ENCODE measurements at regions not wholly inside any gene's neighbourhood (a gene's known extent, or its start where the extent isn't known, plus 50 kb on each side); places are given as distances from the start of the nearest gene placed in this dataset.
A peak's percentile ranks its signal among the peaks of the same experiment; 100 is the strongest.

- Histone ChIP-seq H3K27ac (peak overlapping the region; percentile 99), H3K27me3 (no peaks in the 10 kb centered on the region), H3K4me3 (peak overlapping the region; percentile 80), H3K4me1 (peaks cover 32% of the 10 kb centered on the region), H3K9ac (ENCODE audit: low read depth in 2 of 2, low read length in 2 of 2) (peak overlapping the region; percentile 97 to 99), H3K9me3 (no peaks in the 10 kb centered on the region), H3K36me3 (no peaks in the 10 kb centered on the region)
- intact Hi-C loops (cut with DNase I), result no loop called here
- TF ChIP-seq, protein P1, sequence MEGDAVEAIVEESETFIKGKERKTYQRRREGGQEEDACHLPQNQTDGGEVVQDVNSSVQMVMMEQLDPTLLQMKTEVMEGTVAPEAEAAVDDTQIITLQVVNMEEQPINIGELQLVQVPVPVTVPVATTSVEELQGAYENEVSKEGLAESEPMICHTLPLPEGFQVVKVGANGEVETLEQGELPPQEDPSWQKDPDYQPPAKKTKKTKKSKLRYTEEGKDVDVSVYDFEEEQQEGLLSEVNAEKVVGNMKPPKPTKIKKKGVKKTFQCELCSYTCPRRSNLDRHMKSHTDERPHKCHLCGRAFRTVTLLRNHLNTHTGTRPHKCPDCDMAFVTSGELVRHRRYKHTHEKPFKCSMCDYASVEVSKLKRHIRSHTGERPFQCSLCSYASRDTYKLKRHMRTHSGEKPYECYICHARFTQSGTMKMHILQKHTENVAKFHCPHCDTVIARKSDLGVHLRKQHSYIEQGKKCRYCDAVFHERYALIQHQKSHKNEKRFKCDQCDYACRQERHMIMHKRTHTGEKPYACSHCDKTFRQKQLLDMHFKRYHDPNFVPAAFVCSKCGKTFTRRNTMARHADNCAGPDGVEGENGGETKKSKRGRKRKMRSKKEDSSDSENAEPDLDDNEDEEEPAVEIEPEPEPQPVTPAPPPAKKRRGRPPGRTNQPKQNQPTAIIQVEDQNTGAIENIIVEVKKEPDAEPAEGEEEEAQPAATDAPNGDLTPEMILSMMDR (IDR thresholded peaks at IDR 0.05), result no peak
- DNase-seq, result no peak
These were observed 76.4 kb upstream of the PPARA start for GRCh38 chr22:46073683-46074504.

DNA sequence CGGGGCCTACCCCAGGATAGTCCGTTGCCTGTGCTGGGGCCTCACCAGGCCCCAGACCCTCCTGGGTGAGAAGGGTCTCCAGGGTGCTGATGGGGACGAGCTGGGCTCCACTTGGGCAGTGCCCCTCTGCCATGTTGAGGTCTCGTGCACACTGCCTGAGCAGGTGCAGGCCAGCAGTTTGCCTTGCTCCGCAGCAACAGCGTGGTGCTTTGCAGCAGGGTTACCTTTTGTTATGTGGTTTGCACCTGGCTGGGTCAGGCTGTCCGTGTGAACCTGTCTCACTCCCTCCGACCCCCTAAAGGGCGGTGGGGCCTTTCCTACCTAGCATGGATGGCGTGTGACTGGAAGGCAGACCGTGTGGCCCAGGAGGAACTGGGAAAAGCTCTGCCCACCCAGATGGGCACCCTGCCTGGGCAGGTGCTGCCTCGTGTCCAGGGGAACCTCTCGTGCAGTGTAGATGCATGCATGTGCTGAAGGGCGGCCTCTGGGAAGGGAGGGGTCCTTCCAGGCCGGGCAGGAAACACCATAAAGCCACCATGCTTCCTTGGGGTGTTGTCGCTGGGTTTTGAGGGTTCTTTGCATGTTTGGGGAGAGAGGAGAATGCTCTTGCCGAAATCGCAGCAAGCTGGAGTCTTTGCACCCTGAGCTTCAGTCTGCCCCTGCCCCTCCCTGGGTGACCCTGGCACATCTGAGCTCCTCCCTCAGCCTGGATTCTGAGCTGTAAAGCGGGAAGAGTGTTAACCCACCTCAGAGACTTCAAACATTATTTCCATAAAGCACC is 75.4 kb upstream of the PPARA start:
- H3K9me3 ChIP-seq, result no peaks in the 10 kb centered on the region
- peaks cover 32% of the 10 kb centered on the region for H3K4me1 ChIP-seq
- H3K9ac ChIP-seq (ENCODE audit: low read depth in 2 of 2, low read length in 2 of 2), result peak overlapping the region; percentile 97 to 99
- H3K36me3 ChIP-seq, result no peaks in the 10 kb centered on the region
- H3K27me3 ChIP-seq, result no peaks in the 10 kb centered on the region
- TF ChIP-seq, protein P1 (IDR thresholded peaks at IDR 0.05), result no peak
- no peak for DNase-seq
- H3K4me3 ChIP-seq, result peak overlapping the region; percentile 80
- peak overlapping the region; percentile 99 for H3K27ac ChIP-seq
- intact Hi-C loops (cut with DNase I), result no loop called here

DNA sequence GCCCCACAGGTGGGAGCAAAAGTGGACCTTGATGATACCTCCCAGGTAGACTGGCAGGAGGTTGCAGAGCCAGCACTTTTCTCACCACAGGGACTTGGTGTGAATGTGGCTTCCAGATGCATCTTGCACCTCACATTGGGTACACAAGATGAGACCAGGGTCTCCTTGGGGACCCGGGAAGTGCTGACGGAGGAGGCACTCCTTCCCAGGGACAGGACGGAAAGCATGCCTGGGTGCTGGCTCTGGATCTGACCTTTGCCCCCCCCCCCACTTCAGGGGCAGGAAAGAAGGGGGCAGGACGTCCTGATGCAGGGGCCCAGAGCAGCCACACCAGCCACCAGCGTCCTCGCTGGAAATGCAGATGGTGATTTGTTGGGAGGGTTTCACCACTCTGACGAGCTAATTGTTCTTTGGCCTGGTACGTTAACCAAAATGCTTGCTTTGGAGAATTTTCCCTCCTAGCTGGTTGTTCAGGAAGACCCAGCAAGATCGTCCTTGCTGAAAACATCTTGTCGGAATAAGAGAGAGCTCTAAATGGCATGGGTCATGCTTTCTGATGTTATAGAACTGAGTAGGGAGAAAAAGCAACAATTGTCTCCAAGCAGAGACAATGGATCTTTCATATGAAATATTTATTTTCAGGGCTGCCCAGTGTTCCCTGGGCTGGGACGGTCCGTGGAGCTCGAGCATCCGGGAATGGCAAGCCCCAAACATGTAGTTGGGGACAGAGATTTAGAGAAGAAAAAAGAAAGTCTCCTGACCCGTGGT is 74.4 kb upstream of the PPARA start:
- DNase-seq, result no peak
- no peaks in the 10 kb centered on the region for H3K36me3 ChIP-seq

DNA sequence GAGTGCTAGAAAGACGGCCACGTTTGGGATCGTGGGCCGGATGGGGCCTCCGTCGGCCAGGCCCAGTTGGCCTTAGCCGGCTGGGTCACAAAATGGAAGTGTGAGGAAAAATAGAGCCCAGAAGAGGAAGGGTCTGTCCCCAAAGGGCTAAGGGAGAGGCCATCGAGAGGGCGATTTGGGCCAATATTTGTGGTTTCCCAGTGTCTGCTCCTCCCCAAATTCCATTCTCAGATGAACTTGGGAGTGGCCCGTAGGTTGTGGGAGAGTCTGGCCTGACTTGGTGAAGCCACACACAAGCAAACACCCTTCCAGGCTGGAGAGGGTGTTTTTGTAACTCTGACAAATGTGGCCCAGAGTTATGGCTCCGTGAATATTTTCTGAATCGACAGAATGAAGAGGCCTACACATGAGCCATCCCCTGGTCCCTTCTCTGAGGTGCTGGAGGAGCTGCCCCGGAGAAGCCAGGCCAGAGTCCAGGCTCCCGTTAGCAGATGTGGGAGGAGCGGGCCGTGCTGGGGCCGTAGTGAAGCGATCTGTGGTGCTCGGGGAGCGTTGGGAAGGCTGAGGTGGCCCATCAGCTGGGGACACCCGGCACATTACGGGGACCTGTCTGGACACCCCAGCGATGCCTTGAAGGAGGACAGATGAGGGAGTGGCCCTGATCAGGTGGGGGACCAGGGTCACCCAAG is 73.5 kb upstream of the PPARA start:
- TF ChIP-seq, protein P1 (IDR thresholded peaks at IDR 0.05), result no peak
- H3K4me3 ChIP-seq, result peak overlapping the region; percentile 8
- H3K27ac ChIP-seq, result peak overlapping the region; percentile 99
- no peaks in the 10 kb centered on the region for H3K36me3 ChIP-seq
- peaks cover 32% of the 10 kb centered on the region for H3K4me1 ChIP-seq
- no peaks in the 10 kb centered on the region for H3K9me3 ChIP-seq
- H3K9ac ChIP-seq (ENCODE audit: low read depth in 2 of 2, low read length in 2 of 2), result peak overlapping the region; percentile 54 to 99
- DNase-seq, result no peak
- no peaks in the 10 kb centered on the region for H3K27me3 ChIP-seq
- intact Hi-C loops (cut with DNase I), result no loop called here

More for the DNA sequence above, 74.4 kb upstream of the PPARA start:
- Histone ChIP-seq H3K27me3 (no peaks in the 10 kb centered on the region), H3K27ac (peak overlapping the region; percentile 99), H3K9me3 (no peaks in the 10 kb centered on the region), H3K4me3 (peak overlapping the region; percentile 8), H3K4me1 (peaks cover 32% of the 10 kb centered on the region), H3K9ac (ENCODE audit: low read depth in 2 of 2, low read length in 2 of 2) (peak overlapping the region; percentile 58 to 99)
- intact Hi-C loops (cut with DNase I), result no loop called here
- TF ChIP-seq, protein P1 (IDR thresholded peaks at IDR 0.05), result no peak

Measured in colonic mucosa (tissue), 4 donors.